ENCODE measurements at regions not wholly inside any gene's neighbourhood (a gene's known extent, or its start where the extent isn't known, plus 50 kb on each side); places are given as distances from the start of the nearest gene placed in this dataset.

DNA sequence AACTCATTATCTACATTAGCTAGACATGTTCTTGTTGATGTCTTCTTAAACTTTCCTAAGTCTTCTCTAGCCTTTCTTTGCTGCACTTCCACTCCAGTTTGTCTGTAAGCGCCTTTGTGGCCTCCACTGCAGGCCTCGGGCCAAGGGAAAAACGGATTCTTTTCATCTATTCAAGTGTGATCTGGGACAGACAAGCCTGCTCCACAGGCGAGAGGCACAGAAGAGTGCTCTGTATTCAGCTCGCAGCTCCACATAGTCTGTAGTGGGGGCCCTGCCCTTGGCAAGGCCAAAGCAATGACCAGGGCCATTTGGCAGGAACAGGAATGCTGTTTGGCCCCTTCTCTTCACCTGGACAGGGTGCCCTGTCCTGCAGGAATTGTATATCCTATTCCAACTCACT is 84.1 kb upstream of the BARX2 start:
- DNase-seq = no peak

DNA sequence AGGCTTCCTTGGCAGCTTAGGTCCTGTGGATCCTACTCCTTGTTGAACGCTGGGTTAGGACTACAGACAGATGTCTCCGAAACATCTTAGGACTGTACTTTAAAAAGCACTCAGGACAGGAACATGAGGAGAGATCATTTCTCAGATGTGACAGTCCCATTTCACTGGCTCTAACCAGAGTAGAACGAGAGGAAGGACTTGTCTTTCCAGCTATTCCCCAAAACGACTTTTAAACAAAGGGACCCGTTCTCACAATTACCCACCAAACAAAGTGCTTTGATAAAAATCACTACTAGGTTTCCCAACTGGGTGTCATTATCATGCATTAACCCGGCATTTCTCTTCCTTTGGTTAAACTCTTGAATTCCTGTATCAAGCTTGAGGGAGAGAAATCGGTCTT is 84.7 kb upstream of the BARX2 start:
- DNase-seq = no peak

DNA sequence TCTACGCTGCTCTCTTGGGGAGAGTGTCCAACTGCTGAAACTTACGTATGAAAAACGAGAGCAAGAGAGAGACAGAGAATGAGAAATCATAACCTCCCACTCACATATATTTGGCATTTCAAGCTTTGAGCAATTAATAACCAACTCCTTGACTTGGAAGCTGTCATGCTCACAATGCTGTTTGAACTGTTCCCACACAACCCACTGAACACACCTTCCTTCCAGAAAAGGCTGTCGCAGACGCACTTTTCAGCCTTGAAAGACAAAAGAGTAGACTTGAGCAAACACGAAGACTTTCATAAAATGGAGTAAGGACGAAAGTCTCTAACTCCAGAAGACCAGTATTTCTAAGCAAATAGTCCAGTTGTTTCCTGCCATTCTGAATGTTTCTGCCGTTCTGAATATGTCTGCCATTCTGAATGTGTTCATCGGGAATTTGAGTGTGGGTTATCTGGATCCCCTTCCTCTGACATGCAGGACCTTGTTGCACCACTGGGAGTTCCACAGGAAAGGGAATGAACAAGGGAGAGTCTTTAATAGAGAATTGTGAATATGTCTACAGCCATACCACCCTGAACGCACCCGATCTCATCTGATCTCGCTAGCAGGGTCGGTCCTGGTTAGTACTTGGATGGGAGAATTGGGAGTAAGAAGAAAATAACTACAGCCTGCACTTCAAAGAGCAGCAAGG is 86.2 kb upstream of the BARX2 start:
- DNase-seq = no peak

DNA sequence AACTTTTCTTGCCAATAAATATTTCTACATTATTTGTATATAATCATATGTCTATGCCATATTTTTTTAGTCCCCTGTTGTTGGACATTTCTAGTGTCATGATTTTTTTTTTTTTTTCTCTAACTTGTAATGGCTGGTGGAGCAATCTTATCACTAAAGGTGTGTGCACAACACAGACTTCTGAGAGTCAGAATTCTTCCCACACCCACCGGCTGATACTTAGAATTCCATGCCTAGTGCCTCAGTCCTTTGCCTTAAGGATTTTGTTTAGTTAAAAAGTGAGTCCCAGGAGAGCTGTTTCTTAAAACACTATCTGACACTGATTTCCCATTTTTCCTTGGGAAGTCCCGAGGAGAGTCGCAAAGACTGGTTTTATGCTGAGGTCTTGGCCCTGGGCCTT is 87.7 kb upstream of the BARX2 start:
- DNase-seq = no peak

DNA sequence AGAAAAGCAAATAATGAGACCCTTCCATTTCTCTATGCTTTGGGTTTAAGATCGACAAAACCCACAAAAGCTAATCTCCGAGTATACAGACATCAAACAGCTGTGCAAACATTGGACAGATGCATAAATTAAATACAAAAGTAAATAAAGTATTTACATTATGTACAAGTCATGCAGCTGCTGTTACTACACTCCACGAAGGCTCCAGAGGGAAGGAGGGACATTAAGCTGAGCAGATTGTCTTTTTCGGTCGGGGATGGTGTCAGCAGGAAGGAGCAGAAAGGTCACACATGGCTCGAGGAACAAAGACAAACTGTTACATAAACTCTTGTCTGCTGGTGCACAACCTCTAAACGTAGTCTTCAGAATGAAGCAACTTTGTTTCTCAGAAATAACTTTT is 88.8 kb upstream of the BARX2 start:
- DNase-seq = no peak

DNA sequence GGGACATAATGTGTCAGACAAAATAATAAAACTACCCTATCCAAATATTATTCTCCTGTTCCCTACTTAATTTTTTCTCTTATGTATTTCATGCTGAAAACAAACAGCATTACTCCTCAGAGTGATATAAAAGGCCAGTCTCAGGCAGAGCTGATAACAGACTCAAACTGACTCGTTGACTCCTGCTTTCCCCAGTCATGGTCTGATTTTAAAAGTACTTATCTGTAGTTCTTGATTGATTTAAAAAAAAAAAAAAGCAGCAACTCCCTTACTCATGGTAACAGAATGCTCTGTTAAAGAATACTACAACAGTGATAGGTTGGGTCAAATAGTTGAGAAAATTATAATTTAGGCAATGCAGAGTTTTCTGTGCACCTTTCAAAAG is 90.3 kb upstream of the BARX2 start:
- DNase-seq = no peak

DNA sequence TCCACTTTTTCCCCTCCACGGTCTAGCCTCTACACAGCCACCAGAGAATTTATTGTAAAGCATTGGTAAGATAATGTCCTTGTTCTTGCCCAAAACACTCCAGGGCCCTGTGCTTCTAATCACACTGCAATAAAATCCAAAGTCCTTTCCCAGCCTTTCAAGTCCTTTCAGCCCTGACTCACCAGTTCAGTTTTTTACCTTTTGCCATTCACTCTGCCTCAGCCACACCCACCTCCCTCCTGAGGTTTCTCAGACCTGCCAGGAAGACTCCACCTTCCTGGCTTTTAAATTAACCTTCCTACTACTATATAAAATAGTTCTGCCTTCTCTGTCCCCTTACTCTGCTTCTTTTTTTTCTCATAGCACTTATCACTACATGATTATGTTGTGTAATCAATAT is 91.0 kb upstream of the ARHGAP32 start:
- DNase-seq = no peak

DNA sequence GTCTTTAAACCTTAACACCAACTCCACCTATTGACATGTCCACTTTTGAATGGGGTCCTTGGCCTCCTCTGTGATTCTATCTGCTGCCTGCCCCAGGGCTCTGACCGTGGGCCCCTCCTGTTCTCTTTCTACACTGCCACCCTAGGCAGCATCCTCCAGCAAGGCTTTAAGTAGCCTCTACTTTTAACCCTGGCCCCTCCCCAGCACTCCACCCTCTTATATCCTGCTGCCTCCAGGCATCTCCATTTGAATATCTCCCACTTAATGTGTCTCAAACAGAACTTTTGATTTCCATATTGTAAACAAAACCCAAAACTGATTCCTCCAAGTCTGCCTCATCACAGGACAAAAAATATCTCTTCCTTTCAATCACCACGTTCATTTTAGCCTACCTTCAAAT is 90.5 kb upstream of the ARHGAP32 start:
- DNase-seq = no peak

DNA sequence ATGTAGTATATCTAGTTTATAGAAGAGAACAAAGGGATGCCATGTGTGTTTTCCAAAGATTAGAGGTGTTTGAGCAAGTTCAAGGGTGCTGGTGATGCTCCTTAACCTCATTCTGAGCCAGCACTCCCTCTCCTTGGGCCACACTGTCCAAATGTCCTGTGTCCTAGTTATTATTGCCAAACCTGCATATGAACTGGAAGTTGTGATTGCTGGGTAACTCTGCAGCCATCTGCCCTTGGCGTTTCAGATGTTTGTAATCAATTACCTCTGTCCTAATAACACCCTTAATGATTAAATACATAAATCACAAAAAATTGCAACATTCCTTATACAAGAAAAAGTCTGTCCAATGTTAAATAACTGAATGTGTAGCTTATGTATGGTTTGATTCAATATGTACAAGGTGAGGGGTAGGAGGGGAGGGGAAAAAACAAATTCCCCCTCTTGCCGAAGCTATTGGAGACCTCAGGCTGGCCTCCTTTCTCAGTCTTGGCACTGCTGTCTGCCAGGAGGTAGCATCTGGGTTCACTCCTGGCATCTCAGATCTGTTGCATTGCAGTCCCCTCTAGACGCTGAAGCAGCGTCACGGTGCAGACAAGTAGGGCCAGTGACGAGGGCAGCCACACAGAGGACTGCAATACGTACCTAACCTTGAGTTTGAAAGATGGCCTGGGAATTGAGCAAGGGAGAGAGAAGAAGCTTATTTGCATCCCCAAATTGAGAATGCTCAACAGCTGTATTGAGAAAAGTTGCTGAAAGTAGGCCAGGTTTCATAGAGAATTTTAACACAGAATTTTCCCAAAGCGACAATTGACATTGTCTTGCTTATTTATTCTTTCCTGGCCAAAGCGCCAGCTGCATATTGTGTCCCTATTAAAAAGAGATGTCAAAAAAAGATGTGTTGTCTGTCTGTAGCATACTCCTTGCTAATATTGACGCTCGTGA is 89.6 kb upstream of the ARHGAP32 start:
- no peak for DNase-seq

DNA sequence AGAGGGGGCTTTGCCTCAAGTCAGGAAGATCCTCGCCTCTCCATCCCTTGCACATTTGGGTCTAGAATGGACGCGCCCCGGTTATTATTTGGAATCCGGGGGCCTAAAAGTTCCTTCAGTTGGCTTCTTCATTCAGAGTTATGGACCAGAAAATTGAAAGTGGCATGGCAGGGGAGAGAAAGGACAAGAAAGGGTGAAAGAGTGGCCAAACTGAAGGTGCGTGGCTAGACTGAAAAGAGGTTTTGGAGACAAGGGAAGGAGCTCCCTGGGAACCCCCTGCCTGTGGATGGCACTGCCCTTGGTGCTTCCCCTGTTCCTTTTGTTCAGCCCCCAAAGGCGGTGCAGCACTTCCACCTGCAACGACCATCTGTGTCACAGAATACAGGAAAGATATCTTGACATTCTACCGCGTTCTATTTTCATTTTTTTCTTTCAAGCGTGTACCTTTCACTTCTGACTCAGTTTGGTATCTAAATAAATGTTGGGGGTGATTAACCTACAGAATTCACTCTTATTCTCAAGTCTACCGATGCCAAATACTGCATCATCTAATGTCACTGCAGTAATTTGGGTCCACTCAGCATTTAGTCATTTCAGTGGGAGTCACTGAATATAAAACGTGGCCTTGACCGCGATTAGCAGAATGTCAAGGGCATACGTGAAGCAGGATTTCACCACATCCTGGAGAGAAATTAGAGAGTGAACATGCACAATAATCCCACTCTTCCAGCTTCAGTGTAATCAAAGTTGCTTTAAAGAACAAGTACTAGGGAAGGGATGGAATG is 88.1 kb upstream of the ARHGAP32 start:
- DNase-seq = no peak

DNA sequence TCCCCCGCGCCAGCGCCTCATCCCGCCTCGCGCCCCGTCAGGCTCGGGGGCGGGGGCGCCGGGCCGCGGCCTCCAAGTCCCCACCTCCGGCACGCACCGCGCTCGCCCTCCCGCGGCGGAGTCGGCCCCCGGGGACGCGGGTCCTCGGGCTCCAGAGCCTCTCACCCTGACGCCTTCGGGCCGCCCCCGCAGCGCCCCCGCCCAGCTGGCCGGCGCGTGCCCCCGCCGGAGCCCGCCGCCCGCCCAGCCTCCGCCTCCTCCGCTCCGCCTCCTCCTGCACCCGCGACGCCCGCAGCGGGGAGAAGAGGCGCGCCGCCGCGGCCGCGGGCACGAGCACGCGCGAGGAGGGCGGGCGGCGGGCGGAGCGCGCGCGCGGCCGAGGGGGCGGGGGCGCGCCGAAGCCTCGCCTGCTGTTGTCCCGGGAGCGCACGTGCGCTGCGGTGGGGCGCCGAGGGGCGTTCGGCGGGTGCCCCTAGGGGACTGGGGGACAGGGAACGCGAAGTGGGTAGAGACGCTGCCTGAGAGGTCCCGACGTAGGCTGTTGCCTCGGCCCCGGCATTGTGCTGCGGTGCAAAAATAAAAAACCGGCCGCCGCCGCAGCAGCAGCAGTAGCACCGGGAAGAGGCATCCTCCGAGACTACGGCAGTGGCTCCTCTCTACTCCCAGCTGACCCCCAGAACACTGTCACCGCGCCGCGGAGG is 87.4 kb upstream of the ARHGAP32 start:
- DNase-seq = peak; percentile 79

DNA sequence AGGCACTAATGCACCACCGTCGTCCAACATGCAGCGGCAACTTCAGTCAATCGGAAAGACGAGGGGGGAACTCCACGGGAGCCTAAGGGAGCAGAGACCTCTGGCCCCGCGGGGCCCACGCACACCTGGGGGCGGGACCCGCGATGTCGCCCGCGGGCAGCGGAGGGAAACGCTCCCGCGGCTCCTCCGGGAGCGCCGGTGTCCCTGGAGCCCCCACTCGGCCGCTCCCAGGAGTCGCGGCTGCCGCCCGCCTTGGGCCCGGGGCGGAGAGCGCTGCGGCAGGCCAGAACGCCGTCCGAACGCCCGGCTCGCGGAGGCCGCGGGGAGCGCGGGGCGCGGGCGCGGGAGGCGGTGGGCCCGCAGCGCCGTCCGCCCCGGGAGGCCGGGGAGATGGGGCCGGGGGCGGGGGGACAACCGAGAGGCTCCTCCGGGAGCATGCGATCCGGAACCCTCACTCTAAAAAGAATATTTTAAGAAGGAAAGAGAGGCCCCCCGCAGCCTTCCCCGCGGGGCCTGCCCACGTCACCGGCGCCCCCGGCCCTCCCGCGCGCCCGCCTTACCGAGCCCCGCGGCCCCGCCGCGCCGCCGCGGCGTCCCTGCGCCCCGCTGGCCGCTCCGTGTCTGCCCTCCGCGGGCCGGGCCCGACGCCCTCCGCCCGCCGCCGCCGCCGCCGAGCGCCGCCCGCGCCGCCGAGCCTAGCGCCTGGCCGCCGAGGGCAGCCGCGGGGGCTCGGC is 86.6 kb upstream of the ARHGAP32 start:
- no peak for DNase-seq

DNA sequence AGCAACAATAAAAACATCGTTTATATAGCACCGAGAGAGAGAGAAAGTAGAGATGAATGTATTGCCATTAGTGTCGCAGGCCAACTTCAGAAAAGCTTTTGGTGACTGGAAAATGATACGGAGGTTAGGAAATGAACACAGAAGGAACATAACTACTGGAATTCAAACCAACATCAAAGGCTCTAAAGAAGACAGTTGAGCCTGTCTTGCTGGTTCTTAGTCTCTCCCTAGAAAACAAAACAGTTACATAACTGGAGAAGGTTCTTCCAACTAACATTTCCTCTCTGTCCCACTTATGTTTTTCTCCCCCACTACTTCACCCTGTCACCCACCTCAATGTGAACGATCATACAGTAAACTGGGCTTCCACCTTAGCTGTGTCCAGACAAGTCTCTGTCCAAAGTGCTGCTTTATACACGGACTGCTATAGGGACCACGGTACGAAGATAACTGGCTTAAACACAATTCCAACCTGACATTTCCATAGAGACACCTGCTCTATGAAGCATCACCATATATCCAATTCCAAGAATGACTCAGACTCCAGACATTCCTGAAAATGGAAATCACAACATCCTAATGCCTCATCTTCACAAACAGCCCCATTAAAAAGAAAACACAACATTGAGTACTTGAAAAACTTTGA is 85.2 kb upstream of the ARHGAP32 start:
- DNase-seq = no peak

DNA sequence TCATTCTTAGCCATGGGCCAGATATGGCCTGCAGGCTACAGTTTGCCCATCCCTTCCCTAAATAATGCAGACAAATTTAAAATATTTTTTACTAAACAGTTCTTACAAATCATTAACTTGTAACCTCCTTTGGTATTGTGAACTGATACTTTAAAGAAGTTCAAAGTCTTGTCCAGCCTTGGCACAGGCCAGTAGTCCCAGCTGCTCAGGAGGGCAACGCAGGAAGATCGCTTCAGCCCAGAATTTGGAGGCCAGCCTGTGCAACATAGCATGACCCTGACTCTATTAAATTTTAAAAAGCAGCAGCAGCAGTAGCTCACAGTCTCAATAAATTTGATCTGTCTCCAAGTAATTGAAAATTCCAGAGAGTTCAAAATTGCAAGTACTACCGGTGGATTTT is 83.7 kb upstream of the ARHGAP32 start:
- no peak for DNase-seq

DNA sequence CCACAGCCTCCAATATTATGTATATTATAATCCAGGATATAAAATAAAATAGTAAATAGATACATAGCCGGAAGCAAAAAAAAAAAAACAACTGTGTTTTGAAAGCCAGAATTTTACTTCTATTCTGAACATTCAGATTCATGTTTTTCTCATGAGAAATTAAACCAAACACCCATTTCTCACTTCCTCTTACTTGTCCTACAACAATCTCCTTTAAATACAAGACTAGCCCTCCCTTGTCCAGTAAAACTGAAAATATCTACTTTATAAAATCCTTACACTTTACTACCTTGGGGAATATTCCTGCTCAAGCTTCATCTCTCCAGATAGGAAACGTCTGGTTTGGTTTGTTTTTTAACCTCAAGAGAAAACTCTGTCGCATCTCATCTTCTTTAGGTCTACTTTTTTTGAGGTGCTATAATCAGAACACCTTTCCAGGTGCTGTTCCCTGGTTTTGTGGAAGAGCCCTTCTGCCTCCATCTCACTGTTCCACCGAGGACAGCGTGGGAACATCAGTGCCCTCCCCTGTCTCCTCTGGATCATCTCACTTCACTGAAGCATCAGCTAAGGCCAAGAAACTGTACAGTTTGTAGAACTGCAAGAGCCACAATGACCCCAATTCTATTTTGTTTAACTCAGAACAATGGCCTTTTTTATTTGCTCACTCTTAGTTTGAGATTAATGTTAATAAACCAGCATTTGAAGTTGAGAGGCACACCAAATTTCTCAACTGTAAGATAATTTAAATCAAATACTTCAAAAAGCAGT is 82.0 kb upstream of the ARHGAP32 start:
- no peak for DNase-seq

DNA sequence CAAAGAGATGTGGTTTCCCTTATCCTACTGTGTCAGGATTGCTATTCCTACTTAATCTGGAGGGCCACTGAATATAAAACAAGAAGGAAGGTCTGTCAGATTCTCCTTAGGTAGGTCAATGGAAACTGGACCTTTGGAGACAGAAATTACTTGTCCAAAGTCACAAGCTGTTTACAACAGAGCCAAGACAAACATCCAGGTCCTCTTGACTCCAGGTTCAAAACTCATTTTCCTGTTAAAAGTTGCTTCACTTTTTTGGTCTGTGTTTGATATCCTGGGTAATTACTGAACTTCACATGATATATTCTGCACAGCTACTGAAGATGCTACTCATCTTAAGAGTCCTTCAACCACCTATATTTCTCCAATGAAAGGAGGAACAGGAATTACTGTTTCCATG is 81.2 kb upstream of the ARHGAP32 start:
- DNase-seq = no peak

DNA sequence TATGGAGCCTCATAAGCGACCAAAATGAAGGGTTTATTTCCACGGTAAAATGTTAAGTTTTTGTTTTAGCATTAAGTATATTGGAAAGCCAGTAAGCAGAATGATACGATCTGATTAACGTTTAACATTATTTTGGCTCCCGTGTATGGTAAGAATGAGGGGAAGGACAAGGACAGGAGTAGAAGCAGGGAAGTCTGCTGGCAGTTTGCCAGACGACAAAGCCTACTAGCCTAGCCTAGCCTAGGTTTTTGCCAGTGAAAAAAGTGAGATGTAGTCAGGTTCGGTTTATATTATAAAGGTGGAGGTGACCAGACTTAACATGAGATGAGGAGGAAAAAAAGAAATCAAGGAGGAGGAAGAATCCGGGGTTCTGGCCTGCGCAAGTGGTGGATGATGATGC is 78.9 kb upstream of the ARHGAP32 start:
- no peak for DNase-seq

DNA sequence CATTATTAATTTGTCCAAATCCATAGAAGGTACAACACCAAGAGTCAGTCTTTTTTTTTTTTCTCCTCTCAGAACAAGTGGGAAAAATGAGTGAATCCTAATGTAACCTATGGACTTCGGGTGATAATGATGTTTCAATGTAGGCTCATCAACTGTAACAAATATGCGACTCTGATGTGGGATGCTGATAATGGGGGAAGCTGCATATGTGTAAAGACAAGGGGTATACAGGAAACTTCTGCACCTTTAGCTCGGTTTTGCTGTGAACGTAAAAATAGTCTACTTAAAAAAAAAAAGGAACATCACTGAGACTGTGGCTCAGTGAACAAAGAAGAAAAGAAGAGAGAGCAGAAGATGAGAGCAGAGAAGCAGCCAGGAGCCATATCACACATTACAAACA is 78.3 kb upstream of the ARHGAP32 start:
- no peak for DNase-seq

DNA sequence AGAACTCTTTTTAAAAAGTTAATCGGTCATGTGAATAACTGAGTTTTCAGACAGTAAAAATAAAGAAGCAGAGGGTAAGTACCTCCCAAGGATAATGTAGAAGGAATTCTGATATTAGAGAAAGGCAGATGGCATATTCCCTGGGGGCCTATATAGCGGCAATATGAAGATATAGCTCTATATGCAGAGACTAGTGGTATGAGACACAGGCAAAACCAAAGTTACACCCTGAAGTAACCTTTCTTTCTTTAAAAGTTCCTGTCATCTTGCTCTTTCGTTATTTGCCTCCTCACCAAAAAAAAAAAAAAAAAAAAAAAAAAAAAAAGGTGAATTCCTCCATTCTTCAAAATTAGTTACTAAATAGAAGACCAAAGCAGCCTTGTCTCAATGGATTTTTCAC is 76.2 kb upstream of the ARHGAP32 start:
- no peak for DNase-seq

DNA sequence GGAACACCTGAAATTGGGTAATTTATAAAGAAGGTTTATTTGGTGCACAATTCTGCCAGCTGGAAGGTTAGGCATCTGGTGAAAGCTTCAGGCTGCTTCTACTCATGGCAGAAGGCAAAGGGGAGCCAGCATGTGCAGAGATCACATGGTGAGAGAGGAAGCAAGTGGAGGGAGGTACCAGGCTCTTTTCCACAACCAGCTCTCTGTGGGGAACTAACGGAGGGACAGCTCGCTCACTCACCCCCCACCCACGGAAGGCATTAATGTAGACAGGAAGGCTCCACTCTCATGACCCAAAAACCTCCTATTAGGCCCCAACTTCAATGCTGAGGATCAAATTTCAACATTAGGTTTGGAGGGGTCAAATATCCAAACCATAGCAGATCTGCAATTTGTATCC is 75.6 kb upstream of the ARHGAP32 start:
- DNase-seq = no peak
